Fibroblast of lung (primary cell): ENCODE measurements at regions not wholly inside any gene's neighbourhood (a gene's known extent, or its start where the extent isn't known, plus 50 kb on each side); places are given as distances from the start of the nearest gene placed in this dataset.

Experiments used
- CTCF ChIP-seq, 2 donors: IDR thresholded peaks in 1 of 2; conservative IDR thresholded peaks in 1 of 2; 1 replicate in 1 of 2; 2 replicates in 1 of 2; pipeline ENCODE4 v1.5.1; 2011 to 2012; ENCODE audit warnings: low read length in 2 of 2, control low read depth in 1 of 2, inconsistent platforms in 1 of 2, low read depth in 1 of 2, mild to moderate bottlenecking in 1 of 2
- EZH2 ChIP-seq: IDR thresholded peaks from 2 replicates; pipeline ENCODE4 v1.5.1; 2012; ENCODE audit warnings: low read length, control low read depth, mild to moderate bottlenecking; ENCODE audit errors: missing control alignments

GRCh38 chr3:55167586-55168317 is 239.9 kb upstream of the LRTM1 start:
- no peak for TF ChIP-seq CTCF (conservative IDR thresholded peaks at IDR 0.05 in 1 of 2, IDR thresholded peaks at IDR 0.05 in 1 of 2; ENCODE audit: low read depth in 1 of 2, low read length in 2 of 2)
- TF ChIP-seq EZH2: no peak
